ENCODE measurements at regions not wholly inside any gene's neighbourhood (a gene's known extent, or its start where the extent isn't known, plus 50 kb on each side); places are given as distances from the start of the nearest gene placed in this dataset.

DNA sequence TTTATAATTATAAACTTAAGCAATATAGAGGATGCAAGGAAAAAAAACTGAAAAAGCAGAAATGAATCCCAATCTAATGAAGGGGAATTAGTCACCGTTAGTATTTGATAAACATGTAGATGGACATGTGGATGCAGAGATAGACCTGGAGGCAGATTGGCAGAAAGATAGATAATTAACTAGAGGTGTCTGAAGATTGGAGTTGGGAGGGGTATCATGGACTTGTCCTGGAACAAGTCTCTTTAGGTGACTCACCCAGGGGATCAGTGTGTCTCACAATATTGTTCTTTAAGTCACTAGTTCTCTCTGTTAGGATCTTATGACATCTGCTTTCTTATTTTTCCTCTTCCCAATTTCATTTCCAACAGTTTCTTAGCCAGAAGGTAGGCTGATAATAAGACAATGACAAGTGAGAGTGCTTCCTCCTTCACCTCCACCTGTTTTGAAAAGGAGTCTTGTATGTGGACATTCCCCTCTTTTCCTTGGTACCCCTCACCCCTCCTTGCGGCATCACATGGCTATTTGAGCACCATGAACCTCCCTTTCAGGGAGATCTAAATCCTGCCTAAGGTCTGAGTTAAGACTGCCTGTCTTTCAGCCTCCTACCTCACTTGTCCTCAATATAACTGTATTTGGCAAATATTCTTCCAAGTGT lies 987.7 kb downstream of the TSN start:
- Histone ChIP-seq H4K8ac (ENCODE audit: extremely low read depth, insufficient read depth, low read length) (no peak overlapping the region), H3K36me3 (ENCODE audit: control insufficient read depth in 2 of 4, insufficient read depth in 4 of 4, low read length in 3 of 4) (no peaks in the 10 kb centered on the region), H3K4me3 (ENCODE audit: extremely low read depth in 1 of 4, insufficient read depth in 2 of 4, low read depth in 3 of 4, low read length in 4 of 4) (no peak overlapping the region), H4K20me1 (replicated peaks in 1 of 2; ENCODE audit: control insufficient read depth in 1 of 2, insufficient read depth in 2 of 2, low read length in 2 of 2) (no peaks in the 10 kb centered on the region), H2AFZ (ENCODE audit: low read length) (0 out of 2 replicates have a peak overlapping the region, but pooled peaks have one; percentile 2), H2BK12ac (ENCODE audit: low read depth, low read length) (no peak overlapping the region), H3K27ac (ENCODE audit: low read depth, low read length) (no peak overlapping the region), H2BK15ac (ENCODE audit: low read length) (no peak overlapping the region), H2AK5ac (ENCODE audit: low read depth, low read length) (no peak overlapping the region), H4K91ac (replicated peaks; ENCODE audit: insufficient read length, low read length) (peak overlapping the region; percentile 17), H3K56ac (replicated peaks; ENCODE audit: insufficient read length, low read depth, low read length) (no peak overlapping the region), H3K4me2 (ENCODE audit: insufficient read depth in 1 of 2, low read depth in 2 of 2, low read length in 2 of 2) (no peak overlapping the region), H3K14ac (ENCODE audit: insufficient read length) (no peak overlapping the region), H3K4ac (replicated peaks; ENCODE audit: insufficient read length, low read depth, low read length) (no peak overlapping the region), H2BK20ac (ENCODE audit: low read length) (no peak overlapping the region), H3K79me2 (ENCODE audit: control insufficient read depth in 1 of 2, insufficient read depth in 2 of 2, low read length in 2 of 2) (no peaks in the 10 kb centered on the region), H2BK5ac (ENCODE audit: low read depth, low read length) (no peak overlapping the region), H3K79me1 (ENCODE audit: low read depth, low read length) (no peaks in the 10 kb centered on the region), H3K27me3 (replicated peaks in 1 of 4; ENCODE audit: control insufficient read depth in 3 of 4, extremely low read depth in 1 of 4, insufficient read depth in 3 of 4, low read length in 3 of 4) (no peaks in the 10 kb centered on the region), H3K9ac (replicated peaks in 1 of 4; ENCODE audit: extremely low read depth in 1 of 4, low read depth in 3 of 4, low read length in 3 of 4) (no peak overlapping the region), H3K9me3 (ENCODE audit: insufficient read depth in 2 of 2, low read depth in 1 of 2, low read length in 1 of 2) (no peaks in the 10 kb centered on the region), H3K4me1 (replicated peaks in 1 of 4; ENCODE audit: control insufficient read depth in 3 of 4, insufficient read depth in 4 of 4, low read length in 3 of 4) (peaks cover 0 to 5% (median 2%) of the 10 kb centered on the region in 4 experiments; a peak in 2 of 7 replicates), H3K18ac (ENCODE audit: extremely low read depth, low read length) (peak overlapping the region; percentile 51; the same call in 1 of the 2 replicates), H2BK120ac (replicated peaks; ENCODE audit: low read depth, low read length) (no peak overlapping the region), H4K5ac (ENCODE audit: insufficient read length, low read depth, low read length) (no peak overlapping the region), H3K23me2 (ENCODE audit: low read depth, low read length) (no peaks in the 10 kb centered on the region), H3K23ac (ENCODE audit: insufficient read length) (no peak overlapping the region)
- FAIRE-seq = no peak
- ChIA-PET CTCF (ENCODE audit: partially characterized antibody) (no interaction called here), POLR2A (ENCODE audit: partially characterized antibody) (no interaction called here)
- WGBS, 2 experiments (ENCODE audit: extremely low coverage in 1 of 2, insufficient coverage in 1 of 2, insufficient read length in 1 of 2, insufficient replicate concordance in 2 of 2, low coverage in 1 of 2, low lambda C conversion rate in 2 of 2, missing lambda C conversion rate in 1 of 2) = 96% methylated on average over 2 of the region's 2 CpGs; no CpG with 5 or more reads in 1 of the 2 experiments
- DNase-seq (ENCODE audit: low read depth in 1 of 2, low spot score in 2 of 2) = no peak
- TF ChIP-seq TAF1 (IDR thresholded peaks at IDR 0.05; ENCODE audit: low read depth, low read length) = no peak
- TF ChIP-seq EGR1 (IDR thresholded peaks at IDR 0.05; ENCODE audit: borderline replicate concordance, low read depth, low read length) = no peak
- TF ChIP-seq GTF2F1 (IDR thresholded peaks at IDR 0.05; ENCODE audit: borderline replicate concordance, low read depth, low read length) = no peak
- no peak for TF ChIP-seq EP300 (IDR thresholded peaks at IDR 0.05; ENCODE audit: borderline replicate concordance in 1 of 2, low read depth in 2 of 2, low read length in 2 of 2)
- no peak for TF ChIP-seq E2F6 (IDR thresholded peaks at IDR 0.05)
- TF ChIP-seq, protein P1, sequence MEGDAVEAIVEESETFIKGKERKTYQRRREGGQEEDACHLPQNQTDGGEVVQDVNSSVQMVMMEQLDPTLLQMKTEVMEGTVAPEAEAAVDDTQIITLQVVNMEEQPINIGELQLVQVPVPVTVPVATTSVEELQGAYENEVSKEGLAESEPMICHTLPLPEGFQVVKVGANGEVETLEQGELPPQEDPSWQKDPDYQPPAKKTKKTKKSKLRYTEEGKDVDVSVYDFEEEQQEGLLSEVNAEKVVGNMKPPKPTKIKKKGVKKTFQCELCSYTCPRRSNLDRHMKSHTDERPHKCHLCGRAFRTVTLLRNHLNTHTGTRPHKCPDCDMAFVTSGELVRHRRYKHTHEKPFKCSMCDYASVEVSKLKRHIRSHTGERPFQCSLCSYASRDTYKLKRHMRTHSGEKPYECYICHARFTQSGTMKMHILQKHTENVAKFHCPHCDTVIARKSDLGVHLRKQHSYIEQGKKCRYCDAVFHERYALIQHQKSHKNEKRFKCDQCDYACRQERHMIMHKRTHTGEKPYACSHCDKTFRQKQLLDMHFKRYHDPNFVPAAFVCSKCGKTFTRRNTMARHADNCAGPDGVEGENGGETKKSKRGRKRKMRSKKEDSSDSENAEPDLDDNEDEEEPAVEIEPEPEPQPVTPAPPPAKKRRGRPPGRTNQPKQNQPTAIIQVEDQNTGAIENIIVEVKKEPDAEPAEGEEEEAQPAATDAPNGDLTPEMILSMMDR (IDR thresholded peaks at IDR 0.05; ENCODE audit: control extremely low read depth in 1 of 3, insufficient read depth in 1 of 3, low read depth in 1 of 3, low read length in 3 of 3) = no peak
- no peak for TF ChIP-seq SP1 (IDR thresholded peaks at IDR 0.05; ENCODE audit: low read depth, low read length)
- no peak for TF ChIP-seq CHD1 (IDR thresholded peaks at IDR 0.05; ENCODE audit: low read depth, low read length)
- TF ChIP-seq PHF8 (conservative IDR thresholded peaks at IDR 0.05; ENCODE audit: low read depth, low read length) = no peak
- TF ChIP-seq RNF2 (IDR thresholded peaks at IDR 0.05; ENCODE audit: borderline replicate concordance, low read depth, low read length, missing control alignments, poor library complexity, severe bottlenecking) = no peak
